ENCODE measurements at regions not wholly inside any gene's neighbourhood (a gene's known extent, or its start where the extent isn't known, plus 50 kb on each side); places are given as distances from the start of the nearest gene placed in this dataset.

- TF ChIP-seq CTCF (IDR thresholded peaks at IDR 0.05 in 2 of 3, conservative IDR thresholded peaks at IDR 0.05 in 1 of 3; ENCODE audit: borderline replicate concordance in 1 of 3, insufficient read depth in 1 of 3, low read depth in 2 of 3, low read length in 2 of 3) (no peak), TCF7L2 (IDR thresholded peaks at IDR 0.05; ENCODE audit: borderline replicate concordance, extremely low read depth, insufficient read depth, insufficient read length) (no peak), CBX3 (IDR thresholded peaks at IDR 0.05; ENCODE audit: low read depth) (no peak), FOSL1 (IDR thresholded peaks at IDR 0.05; ENCODE audit: low read depth) (no peak), REST (IDR thresholded peaks at IDR 0.05; ENCODE audit: low read depth) (no peak), JUND (IDR thresholded peaks at IDR 0.05) (no peak), POLR2A (IDR thresholded peaks at IDR 0.05; ENCODE audit: borderline replicate concordance, extremely low read depth, insufficient read depth, insufficient read length) (no peak), YY1 (IDR thresholded peaks at IDR 0.05; ENCODE audit: extremely low read depth, insufficient replicate concordance, low read depth, low read length) (no peak), SP1 (IDR thresholded peaks at IDR 0.05; ENCODE audit: low read depth) (no peak), SIN3A (IDR thresholded peaks at IDR 0.05; ENCODE audit: low read depth) (no peak), CEBPB (IDR thresholded peaks at IDR 0.05; ENCODE audit: low read depth) (no peak), EZH2 (IDR thresholded peaks at IDR 0.05) (no peak)
Observed at GRCh38 chr2:180385601-180386201, 378.6 kb upstream of the CWC22 start.
